Spleen (tissue), 7 donors: ENCODE measurements at regions not wholly inside any gene's neighbourhood (a gene's known extent, or its start where the extent isn't known, plus 50 kb on each side); places are given as distances from the start of the nearest gene placed in this dataset.

Experiments used
- POLR2A ChIP-seq, 3 donors: fragments of 450-650 bp; IDR thresholded peaks; one replicate each; pipeline ENCODE4 v1.5.1; 2017; ENCODE audit warnings: antibody characterized with exemption in 3 of 3, mild to moderate bottlenecking in 1 of 3
- TF ChIP-seq, protein P1 (sequence below), 11 experiments: fragments of 200-600 bp in 7 of 11; fragments of 450-650 bp in 4 of 11; sonication (generic) in 4 of 11; IDR thresholded peaks in 8 of 11; conservative IDR thresholded peaks in 3 of 11; 1 replicate in 7 of 11; 2 replicates in 4 of 11; pipeline versions ENCODE4 v1.4.0 to v1.8.0; 2016 to 2021; ENCODE audit warnings: antibody characterized with exemption in 11 of 11, inconsistent platforms in 4 of 11, mild to moderate bottlenecking in 1 of 11
- donor health status: DM: no; HTN: no; CAD: no; lungs with moderate emphysema.
- donor health status: DM: no; HTN: no; CAD: no.
- donor health status: DM: no; HTN: no; CAD: no.

DNA sequence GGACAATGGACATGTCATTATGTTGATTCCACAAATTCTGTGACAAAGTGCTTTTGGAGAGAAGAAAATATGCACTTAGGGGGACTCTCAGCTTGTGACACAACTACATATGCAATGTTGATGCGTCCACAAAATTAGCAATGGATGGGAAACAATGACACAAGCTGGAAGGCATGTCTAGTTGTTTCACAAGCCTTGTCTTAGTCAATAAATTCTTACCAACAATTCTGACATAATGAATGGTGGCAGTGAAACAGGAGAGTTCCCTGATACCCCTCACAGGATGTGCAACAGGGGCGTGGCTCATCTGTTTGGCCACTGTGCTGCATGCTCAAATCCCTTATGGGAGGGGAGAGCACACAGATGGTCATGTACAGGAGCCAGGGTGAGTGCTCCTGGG, 347.2 kb upstream of the DLGAP1 start:
- TF ChIP-seq, protein P1, sequence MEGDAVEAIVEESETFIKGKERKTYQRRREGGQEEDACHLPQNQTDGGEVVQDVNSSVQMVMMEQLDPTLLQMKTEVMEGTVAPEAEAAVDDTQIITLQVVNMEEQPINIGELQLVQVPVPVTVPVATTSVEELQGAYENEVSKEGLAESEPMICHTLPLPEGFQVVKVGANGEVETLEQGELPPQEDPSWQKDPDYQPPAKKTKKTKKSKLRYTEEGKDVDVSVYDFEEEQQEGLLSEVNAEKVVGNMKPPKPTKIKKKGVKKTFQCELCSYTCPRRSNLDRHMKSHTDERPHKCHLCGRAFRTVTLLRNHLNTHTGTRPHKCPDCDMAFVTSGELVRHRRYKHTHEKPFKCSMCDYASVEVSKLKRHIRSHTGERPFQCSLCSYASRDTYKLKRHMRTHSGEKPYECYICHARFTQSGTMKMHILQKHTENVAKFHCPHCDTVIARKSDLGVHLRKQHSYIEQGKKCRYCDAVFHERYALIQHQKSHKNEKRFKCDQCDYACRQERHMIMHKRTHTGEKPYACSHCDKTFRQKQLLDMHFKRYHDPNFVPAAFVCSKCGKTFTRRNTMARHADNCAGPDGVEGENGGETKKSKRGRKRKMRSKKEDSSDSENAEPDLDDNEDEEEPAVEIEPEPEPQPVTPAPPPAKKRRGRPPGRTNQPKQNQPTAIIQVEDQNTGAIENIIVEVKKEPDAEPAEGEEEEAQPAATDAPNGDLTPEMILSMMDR (IDR thresholded peaks at IDR 0.05 in 8 of 11, conservative IDR thresholded peaks at IDR 0.05 in 3 of 11) = no peak
- no peak for TF ChIP-seq POLR2A (IDR thresholded peaks at IDR 0.05)
